OCI-M1 (cell line): ENCODE measurements at regions not wholly inside any gene's neighbourhood (a gene's known extent, or its start where the extent isn't known, plus 50 kb on each side); places are given as distances from the start of the nearest gene placed in this dataset.

Experiments
- DNase-seq: peaks from one replicate; lab custom pipeline; 2025; lab: John Stamatoyannopoulos, UW

GRCh38 chr4:162350331-162350730 lies 186.5 kb upstream of the FSTL5 start:
- no peak for DNase-seq

GRCh38 chr4:162349395-162349794 lies 185.6 kb upstream of the FSTL5 start:
- no peak for DNase-seq

GRCh38 chr4:162347842-162348213 lies 184.0 kb upstream of the FSTL5 start:
- peak; percentile 90 for DNase-seq

GRCh38 chr4:162347156-162347841 lies 183.5 kb upstream of the FSTL5 start:
- peak; percentile 44 for DNase-seq

GRCh38 chr4:162343967-162344366 lies 180.2 kb upstream of the FSTL5 start:
- no peak for DNase-seq

GRCh38 chr4:162341533-162341932 lies 177.7 kb upstream of the FSTL5 start:
- DNase-seq: no peak

GRCh38 chr4:162323919-162324318 lies 160.1 kb upstream of the FSTL5 start:
- no peak for DNase-seq

- no peak for DNase-seq
Observed at GRCh38 chr4:162322054-162322453, 158.3 kb upstream of the FSTL5 start.

- no peak for DNase-seq
Observed at GRCh38 chr4:162285753-162286152, 122.0 kb upstream of the FSTL5 start.

- DNase-seq: no peak
Observed at GRCh38 chr4:162282684-162283083, 118.9 kb upstream of the FSTL5 start.

GRCh38 chr4:162274354-162274753 lies 110.6 kb upstream of the FSTL5 start:
- peak; percentile 68 for DNase-seq

GRCh38 chr4:162272215-162272614 lies 108.4 kb upstream of the FSTL5 start:
- no peak for DNase-seq

- no peak for DNase-seq
Observed at GRCh38 chr4:162268911-162269310, 105.1 kb upstream of the FSTL5 start.

GRCh38 chr4:162265802-162266201 lies 102.0 kb upstream of the FSTL5 start:
- DNase-seq: no peak

- DNase-seq: peak; percentile 13
Observed at GRCh38 chr4:162245051-162245450, 81.3 kb upstream of the FSTL5 start.

GRCh38 chr4:162241857-162242256 lies 78.1 kb upstream of the FSTL5 start:
- peak; percentile 91 for DNase-seq

- no peak for DNase-seq
Observed at GRCh38 chr4:162239992-162240769, 76.4 kb upstream of the FSTL5 start.

GRCh38 chr4:162237676-162238075 lies 73.9 kb upstream of the FSTL5 start:
- no peak for DNase-seq

GRCh38 chr4:162234595-162234994 lies 70.8 kb upstream of the FSTL5 start:
- no peak for DNase-seq

GRCh38 chr4:162232349-162232748 lies 68.5 kb upstream of the FSTL5 start:
- DNase-seq: no peak

- no peak for DNase-seq
Observed at GRCh38 chr4:162229670-162230069, 65.9 kb upstream of the FSTL5 start.

- no peak for DNase-seq
Observed at GRCh38 chr4:162221148-162221547, 57.3 kb upstream of the FSTL5 start.
